ENCODE measurements at regions not wholly inside any gene's neighbourhood (a gene's known extent, or its start where the extent isn't known, plus 50 kb on each side); places are given as distances from the start of the nearest gene placed in this dataset.

GRCh38 chr10:83632701-83633100 is 506.6 kb upstream of the GHITM start:
- no peak for DNase-seq
- intact Hi-C loops (cut with DNase I), result no loop called here
- no peaks in the 10 kb centered on the region for H3K36me3 ChIP-seq
- H3K27me3 ChIP-seq, result no peaks in the 10 kb centered on the region
- H3K9me3 ChIP-seq, result no peaks in the 10 kb centered on the region
- H3K4me3 ChIP-seq, result no peak overlapping the region
- TF ChIP-seq, protein P1, sequence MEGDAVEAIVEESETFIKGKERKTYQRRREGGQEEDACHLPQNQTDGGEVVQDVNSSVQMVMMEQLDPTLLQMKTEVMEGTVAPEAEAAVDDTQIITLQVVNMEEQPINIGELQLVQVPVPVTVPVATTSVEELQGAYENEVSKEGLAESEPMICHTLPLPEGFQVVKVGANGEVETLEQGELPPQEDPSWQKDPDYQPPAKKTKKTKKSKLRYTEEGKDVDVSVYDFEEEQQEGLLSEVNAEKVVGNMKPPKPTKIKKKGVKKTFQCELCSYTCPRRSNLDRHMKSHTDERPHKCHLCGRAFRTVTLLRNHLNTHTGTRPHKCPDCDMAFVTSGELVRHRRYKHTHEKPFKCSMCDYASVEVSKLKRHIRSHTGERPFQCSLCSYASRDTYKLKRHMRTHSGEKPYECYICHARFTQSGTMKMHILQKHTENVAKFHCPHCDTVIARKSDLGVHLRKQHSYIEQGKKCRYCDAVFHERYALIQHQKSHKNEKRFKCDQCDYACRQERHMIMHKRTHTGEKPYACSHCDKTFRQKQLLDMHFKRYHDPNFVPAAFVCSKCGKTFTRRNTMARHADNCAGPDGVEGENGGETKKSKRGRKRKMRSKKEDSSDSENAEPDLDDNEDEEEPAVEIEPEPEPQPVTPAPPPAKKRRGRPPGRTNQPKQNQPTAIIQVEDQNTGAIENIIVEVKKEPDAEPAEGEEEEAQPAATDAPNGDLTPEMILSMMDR (IDR thresholded peaks at IDR 0.05), result no peak
- no peak for TF ChIP-seq POLR2A (IDR thresholded peaks at IDR 0.05)
- no peak for ATAC-seq
- H3K4me1 ChIP-seq, result no peaks in the 10 kb centered on the region
- no peak overlapping the region for H3K27ac ChIP-seq

DNA sequence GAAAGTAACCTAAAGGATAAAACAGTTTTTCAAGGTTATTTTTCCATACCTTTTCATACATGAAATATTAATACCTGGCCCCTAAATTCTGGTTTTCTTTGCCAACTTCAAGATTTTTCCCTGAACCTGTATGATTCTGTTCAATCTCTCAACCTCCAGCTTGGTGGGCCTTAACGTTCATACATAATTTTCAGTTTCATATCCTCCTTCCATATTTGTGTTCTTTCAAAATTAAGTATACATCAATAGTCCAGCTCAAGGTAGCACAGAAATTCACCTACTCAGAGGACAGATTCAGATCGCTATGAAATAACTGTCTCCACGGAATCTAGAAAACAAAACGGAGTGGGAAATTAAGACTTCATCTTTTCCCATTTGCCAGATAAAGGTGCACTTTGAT is 505.8 kb upstream of the GHITM start:
- 67% methylated on average over 4 of the region's 4 CpGs for WGBS (ENCODE audit: insufficient coverage, low coverage, low lambda C conversion rate, missing lambda C conversion rate)
- no peak overlapping the region for H3K27ac ChIP-seq
- H3K36me3 ChIP-seq, result no peaks in the 10 kb centered on the region
- no peaks in the 10 kb centered on the region for H3K4me1 ChIP-seq
- H3K4me3 ChIP-seq, result no peak overlapping the region
- intact Hi-C loops (cut with DNase I), result no loop called here
- no peaks in the 10 kb centered on the region for H3K27me3 ChIP-seq
- TF ChIP-seq POLR2A (IDR thresholded peaks at IDR 0.05), result no peak
- TF ChIP-seq, protein P1 (IDR thresholded peaks at IDR 0.05), result no peak
- ATAC-seq (no peak), DNase-seq (no peak)
- H3K9me3 ChIP-seq, result no peaks in the 10 kb centered on the region

GRCh38 chr10:83636826-83637225 is 502.5 kb upstream of the GHITM start:
- intact Hi-C loops (cut with DNase I), result no loop called here
- 42% methylated on average over 3 of the region's 3 CpGs for WGBS (ENCODE audit: insufficient coverage, low coverage, low lambda C conversion rate, missing lambda C conversion rate)

GRCh38 chr10:83647526-83647925 is 491.8 kb upstream of the GHITM start:
- Histone ChIP-seq H3K4me1 (no peaks in the 10 kb centered on the region), H3K4me3 (no peak overlapping the region), H3K27me3 (no peaks in the 10 kb centered on the region), H3K36me3 (no peaks in the 10 kb centered on the region), H3K9me3 (no peaks in the 10 kb centered on the region), H3K27ac (no peak overlapping the region)
- DNase-seq (no peak), ATAC-seq (no peak)
- intact Hi-C loops (cut with DNase I), result no loop called here
- no peak for TF ChIP-seq POLR2A (IDR thresholded peaks at IDR 0.05)
- TF ChIP-seq, protein P1 (IDR thresholded peaks at IDR 0.05), result no peak

More at GRCh38 chr10:83636826-83637225, 502.5 kb upstream of the GHITM start:
- Histone ChIP-seq H3K27ac (no peak overlapping the region), H3K4me3 (no peak overlapping the region), H3K4me1 (no peaks in the 10 kb centered on the region), H3K9me3 (no peaks in the 10 kb centered on the region), H3K27me3 (no peaks in the 10 kb centered on the region), H3K36me3 (no peaks in the 10 kb centered on the region)
- ATAC-seq, result no peak
- TF ChIP-seq, protein P1 (IDR thresholded peaks at IDR 0.05), result no peak
- no peak for TF ChIP-seq POLR2A (IDR thresholded peaks at IDR 0.05)
- no peak for DNase-seq

GRCh38 chr10:83648201-83648600 is 491.1 kb upstream of the GHITM start:
- WGBS (ENCODE audit: insufficient coverage, low coverage, low lambda C conversion rate, missing lambda C conversion rate), result 24% methylated on average over 1 of the region's 1 CpG
- H3K36me3 ChIP-seq, result no peaks in the 10 kb centered on the region

More at GRCh38 chr10:83648201-83648600, 491.1 kb upstream of the GHITM start:
- no peak overlapping the region for H3K27ac ChIP-seq
- H3K4me3 ChIP-seq, result no peak overlapping the region
- intact Hi-C loops (cut with DNase I), result no loop called here
- TF ChIP-seq POLR2A (IDR thresholded peaks at IDR 0.05), result no peak
- TF ChIP-seq, protein P1 (IDR thresholded peaks at IDR 0.05), result no peak
- peak in 1 of 4 donors; percentile 44 for ATAC-seq
- H3K27me3 ChIP-seq, result no peaks in the 10 kb centered on the region
- no peaks in the 10 kb centered on the region for H3K4me1 ChIP-seq
- no peak for DNase-seq
- H3K9me3 ChIP-seq, result no peaks in the 10 kb centered on the region
